Thyroid gland (tissue), 4 donors: ENCODE measurements at regions not wholly inside any gene's neighbourhood (a gene's known extent, or its start where the extent isn't known, plus 50 kb on each side); places are given as distances from the start of the nearest gene placed in this dataset.

Experiments used
- DNase-seq, 2 donors: peaks; one replicate each; pipeline ENCODE4 v3.0.0-alpha.2; 2019
- H3K27ac ChIP-seq, 3 donors: fragments of 200-600 bp; sonication (generic); 1 replicate in 2 of 3; 2 replicates in 1 of 3; pipeline ENCODE4 v1.5.1; 2016 to 2019; ENCODE audit warnings: mild to moderate bottlenecking in 1 of 3, moderate library complexity in 1 of 3
- H3K27me3 ChIP-seq: fragments of 200-600 bp; sonication (generic); one replicate; pipeline ENCODE4 v1.5.1; 2019
- H3K36me3 ChIP-seq, 2 donors: fragments of 200-600 bp; sonication (generic); one replicate each; pipeline ENCODE4 v1.5.1; 2016 to 2019
- H3K4me1 ChIP-seq, 2 donors: fragments of 200-600 bp; sonication (generic); one replicate each; pipeline ENCODE4 v1.5.1; 2017 to 2019
- H3K4me3 ChIP-seq, 3 donors: fragments of 200-600 bp; sonication (generic); replicated peaks in 1 of 3; 1 replicate in 2 of 3; 2 replicates in 1 of 3; pipeline ENCODE4 v1.5.1; 2016; ENCODE audit warnings: mild to moderate bottlenecking in 1 of 3
- H3K9me3 ChIP-seq: fragments of 200-600 bp; sonication (generic); one replicate; pipeline ENCODE4 v1.5.1; 2017
- POLR2A ChIP-seq, 2 donors: fragments of 450-650 bp; IDR thresholded peaks; one replicate each; pipeline ENCODE4 v1.6.1; 2017; ENCODE audit warnings: antibody characterized with exemption in 2 of 2, mild to moderate bottlenecking in 2 of 2, moderate library complexity in 1 of 2
- WGBS, 2 donors: methylation state at CpG; one replicate each; pipeline ENCODE4 v1.1.5; 2017; 5-methylcytosine and 5-hydroxymethylcytosine counted together
- intact Hi-C: fragments of 100-400 bp; cut with DNase I; formaldehyde crosslinking; loops from one replicate; pipeline ENCODE4 v1.15.1; 2023
- TF ChIP-seq, protein P1 (sequence below), 6 experiments: fragments of 200-600 bp in 3 of 6; fragments of 450-650 bp in 3 of 6; sonication (generic) in 3 of 6; IDR thresholded peaks; one replicate each; pipeline ENCODE4 v1.5.1; 2016 to 2019; ENCODE audit warnings: antibody characterized with exemption in 6 of 6, mild to moderate bottlenecking in 2 of 6, inconsistent platforms in 1 of 6, moderate library complexity in 1 of 6

DNA sequence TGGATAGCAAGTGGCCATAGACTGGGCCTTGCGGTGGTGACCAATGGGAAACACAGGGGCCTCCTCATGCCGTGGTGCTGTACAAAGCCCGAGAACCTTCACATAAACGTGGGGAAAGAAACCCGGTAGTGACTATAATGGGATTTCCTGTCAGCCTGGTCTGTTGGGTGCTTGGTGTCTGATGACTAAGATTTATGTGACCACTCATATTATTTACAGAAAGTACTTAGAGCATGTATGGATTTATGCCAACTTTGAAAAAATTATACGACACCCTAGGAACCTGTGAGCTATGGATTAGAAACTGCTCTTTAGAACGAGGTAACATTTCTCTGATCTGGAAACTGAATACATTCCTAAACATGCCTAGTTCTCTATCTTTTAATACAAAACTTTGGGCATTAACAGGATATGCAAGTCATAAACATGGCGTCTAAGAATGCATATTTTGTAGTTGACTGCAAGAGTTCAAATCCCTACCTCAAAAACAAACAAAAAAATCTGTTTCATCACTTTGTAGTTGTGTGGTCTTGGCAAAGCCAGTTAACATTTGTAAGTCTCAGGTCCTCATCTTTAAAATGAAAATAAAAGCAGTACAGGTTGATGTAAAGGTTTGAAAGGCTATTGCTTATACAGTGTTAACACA lies 85.4 kb downstream of the TMEM167A start:
- Histone ChIP-seq H3K4me3 (no peak overlapping the region), H3K27ac (no peak overlapping the region), H3K9me3 (no peaks in the 10 kb centered on the region), H3K36me3 (no peaks in the 10 kb centered on the region), H3K4me1 (no peaks in the 10 kb centered on the region), H3K27me3 (no peaks in the 10 kb centered on the region)
- 70 to 75% methylated on average over 8 of the region's 8 CpGs for WGBS, 2 donors
- no peak for DNase-seq
- intact Hi-C loops, result no loop called here
- no peak for TF ChIP-seq POLR2A (IDR thresholded peaks at IDR 0.05)
- TF ChIP-seq, protein P1, sequence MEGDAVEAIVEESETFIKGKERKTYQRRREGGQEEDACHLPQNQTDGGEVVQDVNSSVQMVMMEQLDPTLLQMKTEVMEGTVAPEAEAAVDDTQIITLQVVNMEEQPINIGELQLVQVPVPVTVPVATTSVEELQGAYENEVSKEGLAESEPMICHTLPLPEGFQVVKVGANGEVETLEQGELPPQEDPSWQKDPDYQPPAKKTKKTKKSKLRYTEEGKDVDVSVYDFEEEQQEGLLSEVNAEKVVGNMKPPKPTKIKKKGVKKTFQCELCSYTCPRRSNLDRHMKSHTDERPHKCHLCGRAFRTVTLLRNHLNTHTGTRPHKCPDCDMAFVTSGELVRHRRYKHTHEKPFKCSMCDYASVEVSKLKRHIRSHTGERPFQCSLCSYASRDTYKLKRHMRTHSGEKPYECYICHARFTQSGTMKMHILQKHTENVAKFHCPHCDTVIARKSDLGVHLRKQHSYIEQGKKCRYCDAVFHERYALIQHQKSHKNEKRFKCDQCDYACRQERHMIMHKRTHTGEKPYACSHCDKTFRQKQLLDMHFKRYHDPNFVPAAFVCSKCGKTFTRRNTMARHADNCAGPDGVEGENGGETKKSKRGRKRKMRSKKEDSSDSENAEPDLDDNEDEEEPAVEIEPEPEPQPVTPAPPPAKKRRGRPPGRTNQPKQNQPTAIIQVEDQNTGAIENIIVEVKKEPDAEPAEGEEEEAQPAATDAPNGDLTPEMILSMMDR (IDR thresholded peaks at IDR 0.05), result no peak

DNA sequence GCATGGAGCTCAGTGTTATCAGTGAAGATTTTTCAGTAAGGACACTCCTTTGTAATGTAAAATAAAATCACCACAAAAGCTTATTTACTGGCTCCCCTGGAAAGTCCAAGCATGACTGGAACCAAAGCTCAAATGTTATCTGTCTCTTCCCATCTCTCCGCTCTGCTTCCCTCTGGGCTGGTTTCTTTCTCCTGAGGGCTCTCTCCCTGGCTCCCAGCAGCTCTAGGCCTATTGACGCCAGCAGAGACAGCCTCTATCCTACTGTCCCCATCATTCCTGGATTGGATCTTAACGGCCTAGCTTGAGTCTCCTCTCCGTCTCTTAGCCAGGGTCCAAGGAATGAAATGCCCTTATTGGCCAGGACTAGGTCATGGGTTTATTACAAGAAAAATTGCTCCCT lies 86.1 kb downstream of the TMEM167A start:
- Histone ChIP-seq H3K4me3 (no peak overlapping the region), H3K4me1 (no peaks in the 10 kb centered on the region), H3K36me3 (no peaks in the 10 kb centered on the region), H3K27me3 (no peaks in the 10 kb centered on the region), H3K9me3 (no peaks in the 10 kb centered on the region), H3K27ac (no peak overlapping the region)
- WGBS, 2 donors, result 72 to 79% methylated on average over 4 of the region's 4 CpGs
- DNase-seq, result no peak
- intact Hi-C loops, result no loop called here
- TF ChIP-seq, protein P1 (IDR thresholded peaks at IDR 0.05), result no peak
- no peak for TF ChIP-seq POLR2A (IDR thresholded peaks at IDR 0.05)

DNA sequence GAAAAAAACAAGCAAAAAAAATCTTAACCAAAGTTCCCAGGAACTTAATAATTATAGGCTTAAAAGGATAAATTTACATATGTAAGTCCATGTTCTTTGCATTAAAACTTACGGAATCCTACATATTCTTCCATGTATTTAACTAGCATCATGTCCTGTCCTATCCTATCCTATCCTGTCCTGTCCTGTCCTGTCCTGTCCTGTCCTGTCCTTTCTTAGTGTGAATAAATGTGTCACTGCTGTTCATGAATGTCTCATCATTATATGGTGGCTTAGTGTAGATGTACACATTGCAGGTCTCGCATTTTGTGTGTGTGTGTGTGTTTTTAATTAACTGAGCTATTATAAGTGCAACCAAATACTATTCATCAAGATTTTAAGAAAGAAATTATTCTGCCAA lies 90.0 kb downstream of the TMEM167A start:
- intact Hi-C loops, result no loop called here
- no peak for DNase-seq
- H3K9me3 ChIP-seq, result no peaks in the 10 kb centered on the region
- H3K36me3 ChIP-seq, result no peaks in the 10 kb centered on the region
- no peak overlapping the region for H3K4me3 ChIP-seq
- WGBS, 2 donors, result 97 to 99% methylated on average over 2 of the region's 2 CpGs
- no peaks in the 10 kb centered on the region for H3K27me3 ChIP-seq
- H3K4me1 ChIP-seq, result no peaks in the 10 kb centered on the region
- TF ChIP-seq POLR2A (IDR thresholded peaks at IDR 0.05), result no peak
- TF ChIP-seq, protein P1 (IDR thresholded peaks at IDR 0.05), result no peak
- H3K27ac ChIP-seq, result no peak overlapping the region

DNA sequence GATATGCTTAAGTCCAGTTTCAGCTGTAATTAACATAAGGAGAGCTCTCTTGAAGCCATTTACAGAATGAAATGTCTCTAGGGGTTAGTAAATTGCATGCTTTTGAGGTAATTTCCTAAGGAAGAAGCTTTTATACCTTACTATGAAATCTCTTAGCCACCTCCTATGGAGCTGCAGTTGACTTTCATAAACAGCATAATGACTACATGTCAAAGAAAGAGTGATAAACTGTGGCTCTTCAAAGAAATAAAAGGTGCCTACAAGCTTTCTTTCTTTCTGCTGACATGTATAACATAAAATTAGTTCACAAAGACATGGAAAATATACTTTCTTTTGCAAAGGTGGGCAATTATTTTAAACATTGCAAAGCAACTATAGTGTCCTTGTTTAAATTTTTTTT lies 90.8 kb downstream of the TMEM167A start:
- intact Hi-C loops, result no loop called here

DNA sequence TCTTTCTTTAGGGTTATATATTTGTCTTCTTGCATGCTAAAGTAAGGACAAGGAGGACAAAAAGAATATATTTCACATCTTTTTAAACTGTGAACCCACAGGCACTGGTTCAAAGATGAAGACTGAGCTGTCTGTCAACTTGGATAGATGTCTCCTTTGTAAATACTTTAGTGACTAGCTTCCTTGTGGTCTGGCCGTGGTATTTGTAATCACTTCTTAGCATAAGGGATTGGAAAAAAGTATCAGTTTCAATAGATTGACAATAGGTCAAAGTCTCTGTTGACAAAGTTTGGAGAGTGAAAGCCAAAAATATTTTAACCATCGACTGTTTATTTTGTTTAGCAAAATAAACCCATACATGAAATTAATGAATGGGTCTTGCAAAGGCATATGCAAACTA lies 91.4 kb downstream of the TMEM167A start:
- no peaks in the 10 kb centered on the region for H3K27me3 ChIP-seq
- 60 to 66% methylated on average over 2 of the region's 2 CpGs for WGBS, 2 donors
- intact Hi-C loops, result no loop called here
- no peak overlapping the region for H3K27ac ChIP-seq
- TF ChIP-seq, protein P1 (IDR thresholded peaks at IDR 0.05), result no peak
- TF ChIP-seq POLR2A (IDR thresholded peaks at IDR 0.05), result no peak
- H3K4me3 ChIP-seq, result no peak overlapping the region
- H3K36me3 ChIP-seq, result no peaks in the 10 kb centered on the region
- no peaks in the 10 kb centered on the region for H3K4me1 ChIP-seq
- DNase-seq, result no peak
- no peaks in the 10 kb centered on the region for H3K9me3 ChIP-seq

More for the DNA sequence above, 90.8 kb downstream of the TMEM167A start:
- Histone ChIP-seq H3K27ac (no peak overlapping the region), H3K4me1 (no peaks in the 10 kb centered on the region), H3K36me3 (no peaks in the 10 kb centered on the region), H3K27me3 (no peaks in the 10 kb centered on the region), H3K9me3 (no peaks in the 10 kb centered on the region), H3K4me3 (no peak overlapping the region)
- no peak for TF ChIP-seq POLR2A (IDR thresholded peaks at IDR 0.05)
- TF ChIP-seq, protein P1 (IDR thresholded peaks at IDR 0.05), result no peak
- no peak for DNase-seq
